ENCODE measurements at regions not wholly inside any gene's neighbourhood (a gene's known extent, or its start where the extent isn't known, plus 50 kb on each side); places are given as distances from the start of the nearest gene placed in this dataset.

DNA sequence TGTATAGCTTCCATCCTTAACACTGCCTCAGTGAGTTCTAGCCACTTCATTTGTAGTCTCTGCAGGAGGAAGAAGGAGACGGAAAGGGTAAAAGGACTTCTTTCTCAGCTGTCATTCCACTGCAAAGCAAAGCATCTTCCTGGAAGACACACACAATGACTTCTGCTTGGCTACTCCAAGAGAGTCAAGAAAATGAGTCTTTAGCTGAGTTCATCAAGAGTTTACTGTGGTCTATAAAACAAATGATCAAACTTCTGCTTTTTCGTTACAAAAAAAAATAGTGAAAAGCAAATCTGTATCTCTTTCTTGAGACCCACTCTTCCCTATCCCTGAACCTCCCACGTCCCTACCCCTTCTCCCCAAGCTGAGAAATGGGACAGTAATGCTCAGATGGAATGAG lies 205.0 kb upstream of the AHR start:
- Histone ChIP-seq H3K36me3 (replicated peaks; ENCODE audit: insufficient read depth, low read length) (no peaks in the 10 kb centered on the region), H3K79me2 (ENCODE audit: low read length) (no peaks in the 10 kb centered on the region), H3K9me2 (replicated peaks; ENCODE audit: insufficient read depth, low read length) (no peaks in the 10 kb centered on the region), H4K20me1 (ENCODE audit: insufficient read depth, low read length) (no peaks in the 10 kb centered on the region), H2AFZ (ENCODE audit: low read length) (no peak overlapping the region), H3K4me2 (ENCODE audit: low read depth, low read length) (no peak overlapping the region), H3K9ac (ENCODE audit: low read length) (no peak overlapping the region), H3K9me3 (replicated peaks; ENCODE audit: insufficient read depth, low read length) (no peaks in the 10 kb centered on the region), H3K27ac (ENCODE audit: low read length) (no peak overlapping the region), H3K4me3 (ENCODE audit: low read length) (no peak overlapping the region), H3K27me3 (replicated peaks; ENCODE audit: insufficient read depth, low read length) (no peaks in the 10 kb centered on the region), H3K4me1 (ENCODE audit: low read length) (no peaks in the 10 kb centered on the region), H3F3A (ENCODE audit: insufficient read depth, low read length) (no peaks in the 10 kb centered on the region)
- DNase-seq = no peak
- TF ChIP-seq EZH2 (optimal IDR thresholded peaks at IDR 0.05; ENCODE audit: low read depth, low read length) = no peak
- TF ChIP-seq EZH2phosphoT487 (IDR thresholded peaks at IDR 0.05; ENCODE audit: low read length) = no peak
- TF ChIP-seq, protein P1, sequence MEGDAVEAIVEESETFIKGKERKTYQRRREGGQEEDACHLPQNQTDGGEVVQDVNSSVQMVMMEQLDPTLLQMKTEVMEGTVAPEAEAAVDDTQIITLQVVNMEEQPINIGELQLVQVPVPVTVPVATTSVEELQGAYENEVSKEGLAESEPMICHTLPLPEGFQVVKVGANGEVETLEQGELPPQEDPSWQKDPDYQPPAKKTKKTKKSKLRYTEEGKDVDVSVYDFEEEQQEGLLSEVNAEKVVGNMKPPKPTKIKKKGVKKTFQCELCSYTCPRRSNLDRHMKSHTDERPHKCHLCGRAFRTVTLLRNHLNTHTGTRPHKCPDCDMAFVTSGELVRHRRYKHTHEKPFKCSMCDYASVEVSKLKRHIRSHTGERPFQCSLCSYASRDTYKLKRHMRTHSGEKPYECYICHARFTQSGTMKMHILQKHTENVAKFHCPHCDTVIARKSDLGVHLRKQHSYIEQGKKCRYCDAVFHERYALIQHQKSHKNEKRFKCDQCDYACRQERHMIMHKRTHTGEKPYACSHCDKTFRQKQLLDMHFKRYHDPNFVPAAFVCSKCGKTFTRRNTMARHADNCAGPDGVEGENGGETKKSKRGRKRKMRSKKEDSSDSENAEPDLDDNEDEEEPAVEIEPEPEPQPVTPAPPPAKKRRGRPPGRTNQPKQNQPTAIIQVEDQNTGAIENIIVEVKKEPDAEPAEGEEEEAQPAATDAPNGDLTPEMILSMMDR (IDR thresholded peaks at IDR 0.05; ENCODE audit: low read length) = no peak

DNA sequence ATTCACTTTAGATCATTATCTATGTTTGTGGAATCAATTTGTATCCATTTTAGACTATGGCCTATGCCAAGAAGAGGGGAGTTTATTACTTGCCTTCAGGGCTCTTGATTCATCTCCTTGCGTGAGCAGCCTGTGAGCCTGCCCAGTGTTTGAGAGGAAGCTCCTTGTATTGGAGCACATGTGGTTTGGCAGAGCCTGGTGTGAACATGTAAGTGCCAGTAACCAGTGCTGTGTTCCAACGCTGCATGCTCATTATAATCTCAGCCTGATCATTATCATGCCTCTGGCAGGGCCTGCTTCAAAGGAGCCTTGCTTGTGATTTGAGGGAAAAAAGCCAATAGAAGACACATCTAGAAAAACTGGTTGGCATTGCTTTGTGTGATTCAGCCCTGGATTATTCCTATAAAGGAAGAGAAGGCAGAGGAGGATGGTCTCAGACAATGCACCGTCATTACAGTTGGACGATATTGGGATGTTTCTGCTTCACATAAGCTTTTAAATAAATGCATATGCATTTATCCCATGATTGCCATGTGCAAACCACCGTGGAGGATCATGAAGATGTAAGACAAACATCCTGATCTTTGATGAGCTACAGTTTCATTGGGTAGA lies 203.4 kb upstream of the AHR start:
- Histone ChIP-seq H3F3A (ENCODE audit: insufficient read depth, low read length) (no peaks in the 10 kb centered on the region), H2AFZ (ENCODE audit: low read length) (no peak overlapping the region), H3K9ac (ENCODE audit: low read length) (no peak overlapping the region), H3K79me2 (ENCODE audit: low read length) (no peaks in the 10 kb centered on the region), H3K27me3 (replicated peaks; ENCODE audit: insufficient read depth, low read length) (no peaks in the 10 kb centered on the region), H3K9me3 (replicated peaks; ENCODE audit: insufficient read depth, low read length) (no peaks in the 10 kb centered on the region), H3K27ac (ENCODE audit: low read length) (no peak overlapping the region), H3K4me3 (ENCODE audit: low read length) (no peak overlapping the region), H4K20me1 (ENCODE audit: insufficient read depth, low read length) (no peaks in the 10 kb centered on the region), H3K36me3 (replicated peaks; ENCODE audit: insufficient read depth, low read length) (no peaks in the 10 kb centered on the region), H3K9me2 (replicated peaks; ENCODE audit: insufficient read depth, low read length) (no peaks in the 10 kb centered on the region), H3K4me1 (ENCODE audit: low read length) (no peaks in the 10 kb centered on the region), H3K4me2 (ENCODE audit: low read depth, low read length) (no peak overlapping the region)
- DNase-seq = no peak
- no peak for TF ChIP-seq EZH2phosphoT487 (IDR thresholded peaks at IDR 0.05; ENCODE audit: low read length)
- TF ChIP-seq EZH2 (optimal IDR thresholded peaks at IDR 0.05; ENCODE audit: low read depth, low read length) = no peak
- TF ChIP-seq, protein P1 (IDR thresholded peaks at IDR 0.05; ENCODE audit: low read length) = no peak

- H3K4me3 ChIP-seq (ENCODE audit: low read length) = no peak overlapping the region
- H3K27me3 ChIP-seq (replicated peaks; ENCODE audit: insufficient read depth, low read length) = no peaks in the 10 kb centered on the region
- TF ChIP-seq EZH2phosphoT487 (IDR thresholded peaks at IDR 0.05; ENCODE audit: low read length) = no peak
- TF ChIP-seq, protein P1 (IDR thresholded peaks at IDR 0.05; ENCODE audit: low read length) = no peak
- H3K9me3 ChIP-seq (replicated peaks; ENCODE audit: insufficient read depth, low read length) = no peaks in the 10 kb centered on the region
- H3K9ac ChIP-seq (ENCODE audit: low read length) = no peak overlapping the region
- H3K79me2 ChIP-seq (ENCODE audit: low read length) = no peaks in the 10 kb centered on the region
- no peaks in the 10 kb centered on the region for H3K36me3 ChIP-seq (replicated peaks; ENCODE audit: insufficient read depth, low read length)
- H3K9me2 ChIP-seq (replicated peaks; ENCODE audit: insufficient read depth, low read length) = no peaks in the 10 kb centered on the region
- H3F3A ChIP-seq (ENCODE audit: insufficient read depth, low read length) = no peaks in the 10 kb centered on the region
- no peak overlapping the region for H3K27ac ChIP-seq (ENCODE audit: low read length)
- no peak for DNase-seq
- no peak overlapping the region for H3K4me2 ChIP-seq (ENCODE audit: low read depth, low read length)
- no peaks in the 10 kb centered on the region for H3K4me1 ChIP-seq (ENCODE audit: low read length)
- H4K20me1 ChIP-seq (ENCODE audit: insufficient read depth, low read length) = no peaks in the 10 kb centered on the region
- no peak overlapping the region for H2AFZ ChIP-seq (ENCODE audit: low read length)
These were observed 202.5 kb upstream of the AHR start for GRCh38 chr7:17095931-17096330.

Data from MM.1S (cell line).